GM21381 (cell line): ENCODE measurements at regions not wholly inside any gene's neighbourhood (a gene's known extent, or its start where the extent isn't known, plus 50 kb on each side); places are given as distances from the start of the nearest gene placed in this dataset.

Experiments
- ATAC-seq: cut with Tn5 transposase; IDR thresholded peaks from one replicate; pipeline ENCODE4 v1.9.1; 2021; ENCODE audit warnings: mild to moderate bottlenecking, moderate library complexity; ENCODE audit not compliant: unreplicated experiment

DNA sequence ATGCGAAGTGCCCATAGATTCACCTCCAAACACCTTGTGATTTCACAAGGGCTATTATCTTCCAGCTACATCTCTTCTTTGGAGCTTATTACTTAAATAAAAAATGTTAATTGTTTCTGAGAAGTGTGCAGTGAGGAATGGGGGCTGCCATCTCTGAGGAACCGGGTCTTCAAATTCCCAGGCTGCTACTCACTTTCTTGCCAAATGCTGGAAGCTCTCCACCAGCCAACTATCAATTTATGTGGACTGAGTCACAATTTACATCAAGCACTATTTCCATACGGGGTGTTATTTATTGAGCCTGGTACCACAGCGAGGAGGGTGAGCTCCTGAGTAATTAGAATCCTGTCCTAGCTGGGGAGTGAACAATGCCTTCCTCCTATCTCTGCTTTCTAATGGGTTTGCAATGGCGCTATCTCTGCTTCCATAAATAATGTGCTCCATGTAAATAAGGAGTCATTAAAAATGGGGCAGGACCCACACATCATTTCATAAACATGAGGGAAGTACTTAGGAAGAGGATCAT is 898.3 kb downstream of the VRK1 start:
- ATAC-seq = no peak

DNA sequence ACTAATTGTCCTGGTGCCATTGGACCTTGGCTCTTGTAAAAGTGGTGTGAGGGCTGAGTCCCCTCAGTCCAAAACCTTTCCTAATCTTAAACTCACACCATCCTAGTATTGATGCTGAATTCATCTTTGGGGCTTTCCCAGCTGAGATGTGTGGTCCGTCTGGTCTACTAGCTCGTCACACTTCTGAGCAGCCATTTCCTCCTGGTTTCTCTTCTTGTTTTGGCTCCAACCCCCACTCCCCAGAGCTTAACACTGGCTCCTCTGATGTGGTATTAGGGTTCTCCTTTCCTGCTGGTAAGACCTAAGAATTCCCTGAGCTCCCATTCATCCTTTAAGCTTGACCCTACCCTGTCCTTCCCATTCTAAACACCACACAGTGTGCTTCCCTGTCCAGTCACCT is 900.6 kb downstream of the VRK1 start:
- ATAC-seq = no peak

DNA sequence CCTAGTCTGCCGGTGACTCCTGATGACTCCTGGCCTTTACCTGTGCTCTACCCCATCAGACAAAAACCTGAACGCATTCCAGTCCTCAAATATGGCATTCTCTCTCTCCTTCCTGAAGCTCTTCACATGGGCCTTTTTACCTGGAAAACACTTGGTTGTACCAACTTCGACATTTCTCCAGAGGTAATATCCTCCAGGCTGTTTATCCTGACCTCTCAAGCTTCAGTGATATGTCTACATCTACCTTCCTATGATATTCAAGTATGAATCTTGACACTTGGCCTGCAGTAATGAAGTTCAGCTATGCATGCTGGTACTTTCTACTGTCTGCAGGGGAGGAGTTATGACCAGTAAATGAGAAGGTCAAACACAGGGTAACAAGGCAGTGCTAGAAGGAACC is 901.8 kb downstream of the VRK1 start:
- ATAC-seq = no peak

DNA sequence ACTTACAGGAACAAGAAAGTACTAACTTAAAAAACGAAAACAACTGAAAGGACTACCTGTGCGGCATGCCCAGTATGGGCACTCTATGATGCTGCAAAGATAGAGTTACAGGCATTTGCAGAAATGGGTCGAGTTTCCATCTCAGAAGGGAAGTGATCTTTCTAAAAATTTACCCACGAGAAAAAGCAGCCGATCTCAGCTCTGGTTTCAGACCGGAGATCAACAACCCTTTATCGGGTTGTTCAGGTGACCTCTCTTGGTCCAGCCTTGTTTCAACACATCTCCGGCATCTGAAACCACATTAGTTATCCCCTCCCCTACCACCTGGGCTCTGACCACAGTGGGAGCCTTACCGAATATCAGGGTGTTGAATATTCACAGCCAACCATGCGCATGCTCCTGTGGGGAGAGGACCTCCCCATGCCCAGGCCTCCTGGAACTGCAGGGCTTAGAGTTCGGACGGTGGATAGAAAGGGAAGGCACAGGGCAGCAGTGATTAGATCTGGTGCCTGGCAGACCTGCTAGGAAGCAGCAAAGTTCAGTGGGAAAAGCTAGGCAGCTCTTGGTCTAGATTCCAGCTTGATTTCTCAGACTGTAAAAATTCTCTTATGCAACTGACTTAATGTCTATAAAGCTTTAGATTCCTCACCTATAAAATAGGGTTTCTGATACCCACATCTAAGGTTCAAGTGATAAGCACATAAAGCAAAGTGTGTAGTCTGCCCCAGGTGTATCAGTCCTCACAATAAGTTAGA is 906.0 kb downstream of the VRK1 start:
- no peak for ATAC-seq

DNA sequence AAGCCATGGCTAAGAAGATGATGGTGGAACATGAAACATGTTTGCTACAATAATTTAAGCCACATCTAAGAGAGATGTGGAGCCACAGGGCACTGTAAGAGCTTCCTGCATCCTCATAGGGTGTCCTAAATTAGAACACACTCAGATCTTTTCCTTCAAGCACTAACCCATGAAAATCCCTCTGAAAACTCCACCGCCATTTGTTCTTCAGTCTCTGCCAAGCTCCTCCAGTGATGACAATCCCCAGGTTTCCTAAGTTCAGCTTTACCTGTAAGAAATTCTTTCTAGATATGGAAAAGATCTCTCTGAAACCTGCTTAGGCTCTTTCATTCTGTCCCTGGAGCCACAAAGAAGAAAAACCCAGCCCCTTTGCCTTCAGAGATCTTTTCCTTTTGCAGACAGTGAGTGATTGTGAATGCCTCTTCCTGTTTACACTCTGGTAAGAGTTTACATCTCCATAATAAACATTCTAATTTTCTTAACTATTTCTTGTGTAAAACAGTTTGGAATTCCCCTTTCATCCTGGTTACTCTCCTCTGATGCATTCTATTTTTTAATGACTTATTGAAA is 907.2 kb downstream of the VRK1 start:
- no peak for ATAC-seq

DNA sequence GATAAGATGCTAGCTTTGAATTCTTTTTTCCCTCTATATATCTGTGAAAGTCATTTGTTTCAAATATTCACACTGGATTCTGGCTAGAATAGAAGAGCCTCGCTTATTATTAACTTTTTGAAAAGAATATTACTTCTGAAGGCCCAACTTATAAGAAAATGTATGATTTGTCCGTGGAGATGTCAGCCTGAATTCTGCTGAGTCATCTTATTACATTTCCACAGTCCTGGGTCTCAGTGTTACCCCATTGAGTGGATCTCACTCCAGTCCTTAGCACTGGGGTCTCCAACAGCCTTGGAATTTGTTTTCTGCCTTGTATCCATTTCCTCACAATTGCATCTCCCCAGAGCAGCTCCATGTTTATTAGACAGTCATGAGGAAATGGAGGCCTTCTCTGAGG is 907.9 kb downstream of the VRK1 start:
- no peak for ATAC-seq

DNA sequence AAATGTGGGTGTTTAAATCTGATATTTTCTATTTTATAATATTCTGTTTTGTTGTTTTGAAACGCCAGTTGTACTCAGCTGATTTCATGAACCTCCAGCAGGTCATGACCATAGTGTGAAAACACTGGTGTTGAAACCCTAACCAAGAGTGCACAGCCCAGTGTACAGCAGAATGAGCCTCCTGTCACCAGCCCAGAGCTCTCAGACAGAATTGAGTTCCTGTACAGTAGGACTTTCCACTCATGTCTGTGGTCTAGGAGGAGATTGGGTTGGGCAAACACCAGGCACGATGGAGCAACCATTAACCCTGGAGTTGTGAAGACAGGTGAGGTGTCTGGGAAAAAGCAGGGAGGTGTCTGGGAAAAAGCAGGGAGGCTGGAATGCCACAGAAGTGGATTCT is 908.8 kb downstream of the VRK1 start:
- no peak for ATAC-seq

DNA sequence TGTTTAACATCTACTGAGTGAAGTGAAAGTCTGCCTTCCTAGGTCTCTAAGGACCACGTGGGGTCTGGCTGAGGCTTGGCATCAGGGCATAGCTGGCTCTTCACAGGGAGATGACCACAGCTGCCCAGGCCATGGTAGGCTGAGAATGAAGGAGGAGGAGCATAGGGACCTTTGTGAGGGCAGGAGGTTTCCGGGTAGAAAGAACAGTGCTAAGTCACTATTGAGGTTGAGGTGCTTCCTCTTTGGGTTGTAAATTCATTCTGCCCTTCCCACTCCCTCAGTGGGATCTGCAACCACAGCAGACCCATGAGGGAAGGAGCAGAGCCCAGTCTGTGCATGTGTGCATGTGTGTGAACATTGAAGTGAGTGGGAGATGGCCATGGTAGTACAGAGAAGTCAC is 909.6 kb downstream of the VRK1 start:
- no peak for ATAC-seq

DNA sequence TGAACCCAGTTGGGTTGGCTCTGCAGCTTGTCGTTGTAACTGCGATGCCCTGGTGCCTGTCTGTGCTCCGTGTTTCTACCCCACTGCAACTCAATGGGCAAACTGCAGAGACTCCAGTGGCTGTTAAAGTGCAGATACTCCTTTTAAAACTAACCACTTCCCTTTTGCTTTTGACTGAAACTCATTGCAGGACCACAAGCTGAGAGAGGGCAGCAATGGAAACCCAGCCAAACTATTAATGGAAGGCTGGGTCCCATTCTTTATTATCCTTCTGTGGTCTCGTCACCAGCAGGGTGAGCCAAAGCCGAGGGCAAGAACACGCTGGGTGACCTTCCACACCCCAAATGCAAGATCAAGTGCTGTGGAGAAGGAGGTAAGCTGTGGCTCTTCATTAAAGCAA is 910.4 kb downstream of the VRK1 start:
- no peak for ATAC-seq

DNA sequence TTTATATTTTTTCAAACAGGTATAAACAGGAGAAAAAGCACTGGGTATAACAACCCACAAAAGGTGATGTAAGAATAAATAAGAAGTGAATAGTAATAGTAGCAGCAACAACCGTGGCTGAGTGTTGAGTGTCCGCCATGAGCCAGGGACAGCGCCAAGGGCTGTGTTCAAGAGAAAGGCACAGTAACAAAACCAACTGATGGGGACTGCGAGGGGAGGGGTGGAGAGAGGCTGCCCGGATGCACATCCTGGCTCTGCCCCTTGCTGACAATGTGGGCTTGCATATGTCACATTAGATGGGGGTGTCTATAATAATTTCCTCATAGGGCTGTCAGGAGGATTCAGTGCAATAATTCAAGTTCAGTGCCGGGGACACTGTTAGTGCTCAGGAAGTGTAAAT is 912.4 kb downstream of the VRK1 start:
- no peak for ATAC-seq

DNA sequence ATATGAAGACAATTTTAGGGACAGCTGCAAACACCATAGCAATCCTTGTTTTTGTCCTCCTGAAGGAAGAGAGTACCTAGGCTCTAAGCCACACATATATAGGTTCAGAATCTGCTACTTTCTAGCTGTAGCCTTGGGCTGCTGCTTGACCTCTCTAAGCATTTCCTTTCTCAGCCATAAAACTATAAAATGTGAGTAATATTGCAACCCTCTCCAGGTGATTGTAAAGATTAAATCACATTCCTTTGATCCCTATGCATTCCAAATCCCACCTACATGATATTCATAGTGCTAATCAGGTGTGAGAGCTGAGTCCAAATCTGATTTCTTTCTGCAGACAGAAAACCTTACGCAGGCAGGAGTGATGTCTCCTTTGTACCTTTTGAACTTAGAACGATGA is 913.5 kb downstream of the VRK1 start:
- no peak for ATAC-seq

DNA sequence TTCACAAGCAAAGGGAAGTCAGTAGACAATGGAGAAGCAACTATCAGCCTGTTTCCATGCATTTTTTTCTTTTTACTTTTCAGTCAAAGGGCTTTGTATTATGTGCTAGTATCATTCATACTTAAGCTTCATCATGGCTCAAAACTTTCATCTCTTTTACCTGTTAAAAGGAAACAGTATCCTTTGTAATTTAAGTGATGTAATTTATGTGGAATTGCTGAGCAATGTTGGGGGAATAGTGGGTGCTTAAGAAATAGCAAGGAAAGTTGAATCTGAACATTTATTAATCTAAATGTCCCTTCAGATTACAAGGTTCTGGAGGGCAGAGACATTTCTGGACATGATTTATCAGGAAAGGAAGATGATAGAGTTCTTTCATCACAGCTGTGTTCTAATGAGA is 915.3 kb downstream of the VRK1 start:
- no peak for ATAC-seq

DNA sequence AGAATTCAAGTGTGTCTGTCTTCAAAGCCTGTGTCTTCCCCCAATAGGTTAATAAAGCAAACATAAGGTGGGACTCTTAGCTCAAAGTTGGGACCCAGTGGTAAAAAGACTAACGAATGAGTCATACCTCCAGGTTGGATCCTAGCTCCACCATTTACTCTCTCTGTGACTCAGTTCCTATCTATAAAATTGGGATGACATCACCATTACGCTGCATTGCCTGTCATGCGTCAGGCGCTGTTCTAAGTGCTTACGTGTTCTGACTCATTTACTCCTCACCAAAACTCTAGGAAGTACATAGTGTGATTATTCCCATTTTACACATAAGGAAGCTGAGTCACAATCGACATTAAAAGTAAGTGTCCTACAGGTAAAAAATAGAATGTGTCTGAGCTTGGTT is 915.8 kb downstream of the VRK1 start:
- ATAC-seq = no peak

DNA sequence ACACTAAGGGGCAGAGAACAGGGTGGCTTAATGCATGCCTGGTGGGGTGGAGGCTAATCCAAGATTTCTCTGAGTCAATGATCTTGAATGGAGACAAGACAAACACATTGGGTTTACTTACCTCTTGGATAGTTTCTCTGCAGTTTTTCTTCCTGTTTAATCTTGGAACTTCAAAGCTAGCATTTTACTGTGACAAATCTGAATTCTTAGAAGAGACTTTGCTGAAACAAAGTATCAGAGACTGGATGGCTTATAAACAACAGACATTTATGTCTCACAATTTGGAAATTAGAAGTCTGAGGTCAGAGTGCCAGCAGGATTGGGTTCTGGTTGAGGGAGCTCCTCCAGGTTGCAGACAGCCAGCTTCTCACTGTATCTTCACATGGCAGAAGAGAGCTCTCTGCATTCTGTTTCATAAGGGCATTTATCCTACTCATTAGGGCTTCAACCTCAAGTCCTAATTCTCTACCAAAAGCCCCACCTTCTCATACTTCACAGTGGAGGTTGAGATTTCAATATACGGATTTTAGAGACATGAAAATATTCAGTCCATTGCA is 921.8 kb downstream of the VRK1 start:
- no peak for ATAC-seq

DNA sequence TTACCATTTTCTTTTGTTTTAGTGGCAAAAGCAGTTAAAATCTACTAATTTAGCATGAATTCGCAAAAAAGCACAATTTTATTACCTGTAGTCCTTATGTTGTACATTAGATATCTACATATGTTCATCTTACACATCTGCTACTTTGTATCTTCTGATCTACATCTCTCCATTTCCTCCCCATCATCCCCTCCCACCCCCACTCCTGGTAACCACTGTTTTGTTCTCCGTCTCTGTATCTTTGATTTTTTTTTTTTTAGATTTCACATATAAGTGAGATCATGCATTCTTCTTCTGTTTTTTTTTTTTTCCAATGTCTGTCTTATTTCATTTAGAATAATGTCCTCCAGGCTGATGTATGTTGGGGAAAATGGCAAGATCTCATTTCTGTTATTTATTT is 922.7 kb downstream of the VRK1 start:
- ATAC-seq = no peak

DNA sequence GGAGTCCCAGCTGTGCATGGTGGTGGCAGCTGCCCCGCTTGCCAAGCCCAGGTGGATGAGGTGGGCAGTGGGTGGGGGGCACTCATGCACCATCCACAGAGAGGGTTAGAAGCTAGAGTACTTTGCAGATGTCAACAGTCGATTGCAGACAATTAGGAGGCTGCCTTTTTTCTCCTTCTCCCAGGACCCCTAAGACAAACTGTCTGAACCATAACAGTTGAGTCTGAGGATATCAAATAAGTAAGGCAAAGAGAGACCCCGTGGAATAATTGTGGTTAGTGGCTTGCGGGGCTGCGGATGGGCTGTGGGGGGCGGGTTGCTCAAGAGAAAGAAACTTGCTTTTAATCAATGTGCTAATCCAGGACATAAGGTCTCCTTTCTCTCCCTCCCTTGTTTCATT is 926.2 kb downstream of the VRK1 start:
- no peak for ATAC-seq

DNA sequence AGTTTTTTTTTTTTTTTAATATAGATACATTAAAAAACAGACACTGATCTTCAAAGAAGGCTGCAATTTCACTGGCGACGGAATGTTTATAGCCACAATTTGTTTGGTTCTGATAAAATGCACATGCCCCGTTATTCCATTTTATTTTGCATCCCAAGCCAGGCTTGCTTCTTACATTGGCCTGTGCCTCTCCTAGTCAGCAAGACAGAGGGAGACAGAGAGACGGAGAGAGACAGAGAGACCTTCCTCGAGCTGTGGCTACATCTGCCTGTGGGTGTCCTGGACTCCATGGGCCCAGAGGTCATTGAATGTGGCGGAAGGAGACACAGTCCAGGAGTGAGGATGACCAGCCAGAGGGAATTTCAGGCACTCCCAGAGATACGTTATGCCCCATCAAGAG is 926.6 kb downstream of the VRK1 start:
- no peak for ATAC-seq

DNA sequence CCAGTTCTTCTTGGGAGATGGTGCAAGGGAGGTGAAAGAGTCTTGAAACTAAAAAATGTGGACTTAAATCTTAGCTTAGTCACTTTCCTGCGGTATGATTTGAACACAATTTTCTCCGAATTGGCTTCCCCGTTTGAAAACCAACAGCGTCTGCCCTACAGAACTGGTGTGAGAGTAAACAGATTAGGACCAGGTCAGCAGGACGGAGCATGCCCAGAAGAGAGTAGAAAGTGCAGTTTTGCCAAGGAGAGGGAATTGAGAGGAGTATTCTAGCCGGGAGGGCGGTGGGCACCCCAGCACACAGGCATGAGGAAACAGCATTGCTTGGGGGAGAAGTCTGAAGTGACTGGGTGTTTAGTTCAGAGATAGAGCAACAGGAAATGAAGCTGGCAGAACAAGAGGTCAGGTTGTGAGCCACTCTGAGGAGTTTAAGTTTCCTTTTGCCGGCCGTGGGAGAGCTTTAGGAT is 927.1 kb downstream of the VRK1 start:
- ATAC-seq = no peak

DNA sequence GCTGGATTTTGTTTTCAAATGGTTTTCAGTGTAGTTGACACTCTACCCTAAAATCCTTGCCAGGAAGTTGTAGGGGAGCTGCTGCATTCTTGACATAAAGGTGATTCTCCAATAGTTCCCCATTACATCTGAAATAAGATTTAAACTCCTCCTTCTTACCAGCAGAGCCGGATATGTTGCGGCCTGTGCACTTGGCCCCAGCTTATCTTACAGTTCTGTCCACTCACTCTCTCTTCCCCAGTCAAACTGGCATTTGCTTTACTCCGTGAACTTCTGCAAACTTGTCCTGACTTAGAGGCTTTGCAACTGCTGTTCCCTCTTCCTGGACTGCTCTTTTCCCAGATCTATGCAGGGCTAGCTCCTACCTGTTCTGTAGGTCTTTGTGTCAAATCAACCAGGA is 929.5 kb downstream of the VRK1 start:
- ATAC-seq = no peak

DNA sequence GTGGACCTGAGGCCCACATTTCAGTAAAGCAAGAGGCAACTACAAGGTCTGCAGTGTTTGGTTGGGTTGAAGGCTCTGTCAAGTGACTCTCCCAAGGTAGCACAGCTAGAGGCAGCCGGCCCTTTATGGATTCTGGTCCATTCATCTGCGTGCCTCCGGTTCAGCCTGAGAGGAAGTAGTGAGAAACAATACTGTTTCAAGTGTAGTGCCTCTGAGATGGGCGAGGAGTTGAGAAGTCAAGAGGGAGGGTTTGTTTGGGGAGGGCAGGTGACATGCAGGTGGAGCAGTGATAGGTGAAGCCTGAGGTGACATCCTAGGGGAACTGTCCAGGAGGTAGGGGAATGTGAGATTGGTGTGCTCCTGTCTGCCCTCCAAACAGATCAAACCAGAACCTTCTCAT is 933.5 kb downstream of the VRK1 start:
- no peak for ATAC-seq

DNA sequence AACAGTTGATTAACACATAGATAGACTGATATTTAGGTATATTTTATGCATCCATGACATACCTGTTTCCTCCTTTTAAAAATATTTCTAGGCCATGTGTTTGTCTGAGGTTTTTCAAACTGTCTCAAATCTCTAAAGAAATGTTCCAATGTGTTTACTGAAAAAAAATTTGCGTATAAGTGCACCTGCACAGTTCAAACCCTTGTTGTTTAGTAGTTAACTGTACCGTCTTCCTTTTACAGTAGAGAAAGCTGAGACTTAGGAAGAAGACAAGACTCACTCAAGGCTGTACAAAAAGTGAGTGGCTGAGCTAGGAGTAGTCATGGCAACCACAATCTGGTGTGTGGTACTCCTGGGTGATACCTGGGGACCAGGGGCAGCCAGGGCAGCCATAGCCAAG is 934.6 kb downstream of the VRK1 start:
- no peak for ATAC-seq

DNA sequence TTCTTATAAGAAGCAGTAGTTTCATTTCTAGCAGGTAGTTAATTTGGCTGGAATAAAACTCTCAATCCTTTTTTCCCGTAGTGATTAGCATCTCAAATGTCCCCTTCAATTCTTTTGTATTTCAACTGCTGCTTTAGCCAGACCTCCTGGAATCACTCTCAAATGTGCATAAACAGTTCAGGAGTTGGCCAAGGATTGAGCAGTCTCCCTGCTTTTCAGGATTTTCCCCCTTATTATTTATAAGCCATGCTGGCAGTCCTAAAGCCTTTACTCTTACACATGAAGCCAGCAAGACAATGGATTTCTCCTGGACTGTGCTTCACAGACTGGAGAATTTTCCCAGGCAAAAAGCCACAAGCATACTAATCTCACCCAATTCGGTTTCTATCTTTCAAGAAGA is 950.1 kb downstream of the VRK1 start:
- no peak for ATAC-seq
